H9 (cell line): ENCODE measurements at regions not wholly inside any gene's neighbourhood (a gene's known extent, or its start where the extent isn't known, plus 50 kb on each side); places are given as distances from the start of the nearest gene placed in this dataset.

Experiments used
- DNase-seq: peaks from one replicate; pipeline ENCODE4 v3.0.0-alpha.2; 2017
- H2AFZ ChIP-seq: one replicate; pipeline ENCODE4 v1.6.1; 2013; ENCODE audit warnings: mild to moderate bottlenecking, low read length, control low read depth, moderate library complexity
- H2AK5ac ChIP-seq: 2 replicates; pipeline ENCODE4 v1.6.1; 2013; ENCODE audit warnings: low read length, control low read depth, mixed read lengths; ENCODE audit not compliant: insufficient read length
- H2BK120ac ChIP-seq: one replicate; pipeline ENCODE4 v1.6.1; 2013; ENCODE audit warnings: low read depth, mild to moderate bottlenecking, low read length, control low read depth, inconsistent platforms; ENCODE audit not compliant: poor library complexity, severe bottlenecking
- H2BK12ac ChIP-seq: 2 replicates; pipeline ENCODE4 v1.6.1; 2013; ENCODE audit warnings: low read length, control low read depth, mixed read lengths, low read depth; ENCODE audit not compliant: insufficient read length
- H2BK15ac ChIP-seq: 2 replicates; pipeline ENCODE4 v1.6.1; 2013; ENCODE audit warnings: low read depth, low read length, control low read depth
- H2BK20ac ChIP-seq: one replicate; pipeline ENCODE4 v1.6.1; 2013; ENCODE audit warnings: low read depth, mild to moderate bottlenecking, low read length, control low read depth, inconsistent platforms; ENCODE audit not compliant: poor library complexity, severe bottlenecking
- H2BK5ac ChIP-seq: 2 replicates; pipeline ENCODE4 v1.6.1; 2013; ENCODE audit warnings: low read length, control low read depth, mixed read lengths; ENCODE audit not compliant: insufficient read length
- H3K14ac ChIP-seq: 2 replicates; pipeline ENCODE4 v1.6.1; 2013; ENCODE audit warnings: low read length, control low read depth; ENCODE audit not compliant: insufficient read depth
- H3K18ac ChIP-seq: 2 replicates; pipeline ENCODE4 v1.6.1; 2013; ENCODE audit warnings: low read depth, mild to moderate bottlenecking, mixed read lengths, low read length, control low read depth; ENCODE audit not compliant: insufficient read length
- H3K23ac ChIP-seq: 2 replicates; pipeline ENCODE4 v1.6.1; 2013; ENCODE audit warnings: low read length, control low read depth, mixed read lengths, low read depth; ENCODE audit not compliant: insufficient read length
- H3K23me2 ChIP-seq: 2 replicates; pipeline ENCODE4 v1.6.1; 2013; ENCODE audit warnings: low read depth, mild to moderate bottlenecking, mixed read lengths, low read length, control low read depth; ENCODE audit not compliant: insufficient read length, poor library complexity, severe bottlenecking
- H3K27ac ChIP-seq: 2 replicates; pipeline ENCODE4 v1.5.1; 2013; ENCODE audit warnings: low read length, control low read depth, mixed read lengths, low read depth; ENCODE audit not compliant: insufficient read length
- H3K27me3 ChIP-seq: 2 replicates; pipeline ENCODE4 v1.6.1; 2013; ENCODE audit warnings: low read length, control low read depth, inconsistent platforms; ENCODE audit not compliant: insufficient read depth
- H3K4ac ChIP-seq: 2 replicates; pipeline ENCODE4 v1.6.1; 2013; ENCODE audit warnings: low read depth, mild to moderate bottlenecking, control low read depth, inconsistent platforms, low read length, moderate library complexity
- H3K4me1 ChIP-seq: 2 replicates; pipeline ENCODE4 v1.6.1; 2013; ENCODE audit warnings: low read length, control low read depth, inconsistent platforms; ENCODE audit not compliant: insufficient read depth
- H3K4me2 ChIP-seq: 2 replicates; pipeline ENCODE4 v1.6.1; 2013; ENCODE audit warnings: low read length, control low read depth, mixed read lengths; ENCODE audit not compliant: insufficient read length, insufficient read depth
- H3K56ac ChIP-seq: 2 replicates; pipeline ENCODE4 v1.6.1; 2013; ENCODE audit warnings: low read depth, mild to moderate bottlenecking, mixed read lengths, low read length, control low read depth; ENCODE audit not compliant: insufficient read length
- H3K79me1 ChIP-seq: 2 replicates; pipeline ENCODE4 v1.6.1; 2013; ENCODE audit warnings: low read depth, mild to moderate bottlenecking, moderate library complexity, low read length, control low read depth, inconsistent platforms; ENCODE audit not compliant: insufficient read depth, poor library complexity, severe bottlenecking
- H3K79me2 ChIP-seq: 2 replicates; pipeline ENCODE4 v1.6.1; 2013; ENCODE audit warnings: low read length, control low read depth, inconsistent platforms; ENCODE audit not compliant: insufficient read depth
- H3K9ac ChIP-seq: 2 replicates; pipeline ENCODE4 v1.6.1; 2013; ENCODE audit warnings: low read length, control low read depth, mixed read lengths; ENCODE audit not compliant: insufficient read length; ENCODE audit errors: extremely low read depth
- H3K9me3 ChIP-seq: one replicate; pipeline ENCODE4 v1.6.1; 2013; ENCODE audit warnings: low read depth, low read length, inconsistent platforms; ENCODE audit not compliant: control insufficient read depth
- H3T11ph ChIP-seq: one replicate; pipeline ENCODE4 v1.6.1; 2013; ENCODE audit warnings: mild to moderate bottlenecking, low read length, control low read depth, inconsistent platforms
- H4K20me1 ChIP-seq: one replicate; pipeline ENCODE4 v1.6.1; 2013; ENCODE audit not compliant: control insufficient read depth, insufficient read length, insufficient read depth
- H4K5ac ChIP-seq: 2 replicates; pipeline ENCODE4 v1.6.1; 2013; ENCODE audit warnings: low read depth, mild to moderate bottlenecking, mixed read lengths, low read length, control low read depth; ENCODE audit not compliant: insufficient read length
- H4K8ac ChIP-seq: replicated peaks from 2 replicates; pipeline ENCODE4 v1.6.1; 2013; ENCODE audit warnings: low read length, control low read depth, mixed read lengths, low read depth; ENCODE audit not compliant: insufficient read length
- H4K91ac ChIP-seq: 2 replicates; pipeline ENCODE4 v1.6.1; 2013; ENCODE audit warnings: low read depth, mild to moderate bottlenecking, moderate library complexity, mixed read lengths, low read length, control low read depth; ENCODE audit not compliant: insufficient read length
- H3K27ac Mint-ChIP-seq, 3 experiments: 2 replicates in 2 of 3; 3 replicates in 1 of 3; pipeline ENCODE4 v1.8.0; 2020 to 2021; ENCODE audit warnings: mixed read lengths in 3 of 3, mild to moderate bottlenecking in 1 of 3, moderate library complexity in 1 of 3
- H3K27me3 Mint-ChIP-seq: 2 replicates; pipeline ENCODE4 v1.8.0; 2021; ENCODE audit warnings: low read depth, mild to moderate bottlenecking, moderate library complexity, mixed read lengths
- H3K36me3 Mint-ChIP-seq, 3 experiments: 2 replicates in 2 of 3; 3 replicates in 1 of 3; pipeline ENCODE4 v1.8.0; 2020 to 2021; ENCODE audit warnings: low read depth in 3 of 3, mixed read lengths in 3 of 3; ENCODE audit not compliant: insufficient read depth in 1 of 3
- H3K4me1 Mint-ChIP-seq, 2 experiments: 2 replicates each; pipeline ENCODE4 v1.8.0; 2020; ENCODE audit warnings: mixed read lengths in 2 of 2
- H3K4me3 Mint-ChIP-seq, 2 experiments: 2 replicates in 1 of 2; 3 replicates in 1 of 2; pipeline ENCODE4 v1.8.0; 2020 to 2021; ENCODE audit warnings: mild to moderate bottlenecking in 2 of 2, mixed read lengths in 2 of 2, moderate library complexity in 1 of 2
- H3K9me3 Mint-ChIP-seq, 2 experiments: 2 replicates in 1 of 2; 3 replicates in 1 of 2; pipeline ENCODE4 v1.8.0; 2020; ENCODE audit warnings: mild to moderate bottlenecking in 2 of 2, mixed read lengths in 2 of 2, moderate library complexity in 1 of 2
- CTCF ChIP-seq: fragments of 200-600 bp; sonication (generic); conservative IDR thresholded peaks from 3 replicates; pipeline ENCODE4 v1.8.0; 2021; ENCODE audit warnings: antibody characterized with exemption, mild to moderate bottlenecking
- WGBS: extraction: QIAGEN DNeasy Blood & Tissue Kit; methylation state at CpG from one replicate; pipeline ENCODE4 v1.1.7; 2013; ENCODE audit warnings: missing lambda C conversion rate, low lambda C conversion rate, mixed read lengths; ENCODE audit not compliant: insufficient read length; ENCODE audit errors: extremely low coverage; 5-methylcytosine and 5-hydroxymethylcytosine counted together

- Histone ChIP-seq H4K5ac (no peak overlapping the region), H3K79me2 (no peaks in the 10 kb centered on the region), H3K79me1 (no peaks in the 10 kb centered on the region), H2BK120ac (no peak overlapping the region), H3K27ac (no peak overlapping the region), H2AFZ (no peak overlapping the region), H3K4me2 (no peak overlapping the region), H3K4me1 (no peaks in the 10 kb centered on the region; the same call in 1 of the 2 replicates), H3K27me3 (no peaks in the 10 kb centered on the region), H2BK12ac (no peak overlapping the region), H3K23ac (no peak overlapping the region), H3K9me3 (no peaks in the 10 kb centered on the region), H2BK20ac (no peak overlapping the region), H4K20me1 (no peaks in the 10 kb centered on the region), H3K23me2 (no peaks in the 10 kb centered on the region), H4K91ac (no peak overlapping the region), H2BK5ac (no peak overlapping the region), H3K4ac (no peak overlapping the region), H3K9ac (no peak overlapping the region), H3K56ac (no peak overlapping the region), H2AK5ac (no peak overlapping the region), H3K18ac (no peak overlapping the region), H2BK15ac (no peak overlapping the region), H3T11ph (no peak overlapping the region), H4K8ac (no peak overlapping the region), H3K14ac (0 out of 2 replicates have a peak overlapping the region, but pooled peaks have one; percentile 62)
- Mint-ChIP-seq H3K4me1 (peaks cover 9 to 28% of the 10 kb centered on the region in 2 experiments), H3K27me3 (peaks cover 22% of the 10 kb centered on the region), H3K4me3 (no peak overlapping the region), H3K27ac (no peak overlapping the region), H3K36me3 (no peaks in the 10 kb centered on the region), H3K9me3 (no peaks in the 10 kb centered on the region; a peak in 1 of 5 replicates)
- TF ChIP-seq CTCF: no peak
- WGBS: no CpG with 5 or more reads among the region's 14 CpGs
- no peak for DNase-seq
Measured at GRCh38 chr3:10667901-10668476, 148.0 kb upstream of the SLC6A11 start.
